NCI-H345 treated with DMSO at 0.1 percent for 48 hours (cell line): ENCODE measurements at regions not wholly inside any gene's neighbourhood (a gene's known extent, or its start where the extent isn't known, plus 50 kb on each side); places are given as distances from the start of the nearest gene placed in this dataset.
"Not testable (repeated sequence)": the region's sequence is repeated elsewhere in the genome, so short reads cannot be mapped to it uniquely, and the experiment has no call there.

ENCODE experiments used
- DNase-seq: peaks from one replicate; lab custom pipeline; 2025; ENCODE audit not compliant: unreplicated experiment; lab: John Stamatoyannopoulos, UW

DNA sequence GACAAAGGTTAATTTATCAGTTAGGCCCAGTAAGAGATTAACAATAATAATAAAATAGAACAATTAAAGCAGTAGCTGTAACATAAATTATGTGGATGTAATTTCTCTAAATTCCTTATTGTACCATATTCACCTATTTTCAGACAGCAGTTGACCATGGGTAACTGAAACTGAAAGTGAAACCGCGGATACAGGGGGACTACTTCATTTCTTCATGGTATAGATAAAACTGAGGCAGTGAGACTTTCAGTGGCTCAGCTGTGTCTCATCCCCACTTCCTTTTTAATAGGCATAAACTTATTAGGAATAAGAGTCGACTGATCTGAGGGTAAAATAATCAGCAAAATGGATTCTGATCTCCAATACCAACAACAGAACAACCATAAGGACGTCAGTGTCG lies 174.0 kb upstream of the WWC1 start:
- no peak for DNase-seq

DNA sequence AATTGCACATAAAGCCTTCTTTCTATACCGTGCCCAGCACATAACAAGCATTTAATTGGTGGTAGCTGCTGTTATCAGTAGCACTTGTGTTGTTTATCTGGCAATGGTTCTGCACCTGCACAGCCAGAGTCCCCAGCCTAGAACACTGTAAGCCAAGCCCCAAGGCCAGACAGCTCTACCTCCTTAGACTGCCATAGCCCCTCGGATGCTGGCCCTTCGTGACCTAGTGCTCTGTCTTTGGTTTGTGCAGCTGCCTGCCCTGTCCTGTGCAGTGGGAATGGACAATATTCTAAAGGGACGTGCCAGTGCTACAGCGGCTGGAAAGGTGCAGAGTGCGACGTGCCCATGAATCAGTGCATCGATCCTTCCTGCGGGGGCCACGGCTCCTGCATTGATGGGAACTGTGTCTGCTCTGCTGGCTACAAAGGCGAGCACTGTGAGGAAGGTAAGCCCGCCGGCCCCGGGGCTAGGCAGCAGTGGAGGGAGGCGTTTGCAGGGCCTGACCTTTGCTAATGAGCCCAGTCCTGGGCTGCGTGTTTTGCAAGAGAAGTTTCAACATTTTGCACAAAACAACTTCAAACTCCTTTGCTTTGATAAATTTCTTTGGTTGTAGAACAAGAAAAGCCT lies 173.3 kb upstream of the WWC1 start:
- DNase-seq: no peak

DNA sequence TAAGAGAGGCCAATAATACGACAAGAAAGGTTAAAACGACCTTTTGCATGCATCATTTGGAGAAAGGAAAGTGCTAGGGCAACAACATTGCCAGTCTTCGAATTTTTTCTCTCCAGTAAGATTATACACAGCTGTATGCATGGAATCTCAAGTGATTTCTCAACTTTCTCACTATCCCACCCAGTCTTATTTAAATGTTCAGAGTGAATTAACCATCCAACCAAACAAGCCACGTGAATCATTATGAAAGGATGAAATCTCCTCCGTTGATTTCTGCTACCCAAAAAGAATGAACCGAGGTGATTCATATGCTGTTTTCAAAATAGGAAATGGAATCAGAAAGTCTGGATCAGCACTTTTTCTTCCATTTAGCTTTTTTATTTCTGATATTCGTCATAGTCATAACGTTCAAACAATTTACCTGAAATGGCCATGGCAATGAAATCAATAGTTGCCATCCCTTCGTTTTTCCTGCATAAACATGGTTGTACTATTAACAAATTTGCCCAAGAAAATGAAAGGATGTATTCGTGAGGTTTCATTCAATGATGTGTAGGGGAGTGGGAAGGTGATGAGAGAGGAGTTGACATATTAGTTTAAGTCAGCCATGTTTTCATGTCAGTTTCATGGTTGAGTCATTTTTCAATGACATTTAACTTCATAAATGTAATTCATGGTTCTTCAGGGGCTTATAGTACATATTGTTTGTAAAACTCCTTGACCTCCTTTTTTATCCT lies 170.9 kb upstream of the WWC1 start:
- DNase-seq: no peak

DNA sequence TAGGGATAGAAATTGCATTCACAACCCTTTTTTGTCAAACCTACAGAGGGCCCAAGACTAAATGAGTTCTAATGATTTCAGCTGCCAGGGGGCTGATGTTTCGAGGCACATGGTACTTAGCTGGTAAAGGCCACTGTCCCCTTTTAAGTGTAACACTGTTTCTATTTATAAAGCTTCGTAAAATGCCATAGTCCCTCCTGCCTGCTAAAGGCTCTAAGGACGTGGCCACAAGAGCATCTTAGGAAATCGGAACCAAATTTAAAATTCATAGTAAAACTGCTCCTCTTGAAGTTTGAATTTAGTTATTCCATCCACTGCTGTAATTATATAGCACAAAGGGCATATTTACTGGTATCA lies 170.3 kb upstream of the WWC1 start:
- DNase-seq: no peak

DNA sequence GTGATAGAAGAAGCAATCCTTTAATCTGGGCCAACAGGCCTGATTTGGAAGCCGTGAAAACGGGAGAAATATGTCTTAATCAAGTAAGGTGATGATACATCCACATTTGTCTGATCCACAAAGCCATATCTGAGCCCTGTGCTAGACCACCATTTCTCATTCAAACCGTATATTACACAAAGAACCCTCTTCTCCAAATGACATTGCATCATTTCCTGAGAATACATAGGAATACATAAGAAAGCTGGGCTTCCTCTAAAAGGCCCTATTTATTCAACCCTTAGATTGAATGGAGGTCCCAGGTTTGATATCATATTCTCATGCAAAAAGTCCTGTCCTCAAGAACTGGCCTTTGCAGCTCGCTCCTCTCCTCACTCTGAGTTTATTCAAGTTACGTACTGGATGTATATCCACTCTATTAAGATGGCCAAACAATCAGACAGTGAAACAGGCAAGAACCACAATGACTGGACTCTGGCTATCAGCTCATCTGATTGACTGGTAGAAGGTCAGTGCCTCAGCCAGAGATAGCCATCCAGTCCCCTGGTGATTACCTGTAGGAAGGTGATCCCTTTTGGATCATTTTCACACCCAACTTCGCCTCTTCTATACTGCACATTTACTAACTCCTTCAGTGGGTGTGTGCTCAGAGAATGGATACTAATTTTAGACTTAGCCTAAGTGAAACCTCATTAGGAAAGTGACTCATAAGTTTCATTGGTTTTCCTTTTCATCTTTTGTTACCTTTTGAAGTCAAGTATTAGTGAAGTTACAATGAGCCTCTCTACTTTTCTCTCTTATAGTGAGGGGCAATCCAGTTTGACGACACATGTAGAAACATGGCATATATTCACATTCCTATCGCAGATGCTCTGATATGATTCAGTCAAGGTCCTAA lies 167.6 kb upstream of the WWC1 start:
- DNase-seq: no peak

DNA sequence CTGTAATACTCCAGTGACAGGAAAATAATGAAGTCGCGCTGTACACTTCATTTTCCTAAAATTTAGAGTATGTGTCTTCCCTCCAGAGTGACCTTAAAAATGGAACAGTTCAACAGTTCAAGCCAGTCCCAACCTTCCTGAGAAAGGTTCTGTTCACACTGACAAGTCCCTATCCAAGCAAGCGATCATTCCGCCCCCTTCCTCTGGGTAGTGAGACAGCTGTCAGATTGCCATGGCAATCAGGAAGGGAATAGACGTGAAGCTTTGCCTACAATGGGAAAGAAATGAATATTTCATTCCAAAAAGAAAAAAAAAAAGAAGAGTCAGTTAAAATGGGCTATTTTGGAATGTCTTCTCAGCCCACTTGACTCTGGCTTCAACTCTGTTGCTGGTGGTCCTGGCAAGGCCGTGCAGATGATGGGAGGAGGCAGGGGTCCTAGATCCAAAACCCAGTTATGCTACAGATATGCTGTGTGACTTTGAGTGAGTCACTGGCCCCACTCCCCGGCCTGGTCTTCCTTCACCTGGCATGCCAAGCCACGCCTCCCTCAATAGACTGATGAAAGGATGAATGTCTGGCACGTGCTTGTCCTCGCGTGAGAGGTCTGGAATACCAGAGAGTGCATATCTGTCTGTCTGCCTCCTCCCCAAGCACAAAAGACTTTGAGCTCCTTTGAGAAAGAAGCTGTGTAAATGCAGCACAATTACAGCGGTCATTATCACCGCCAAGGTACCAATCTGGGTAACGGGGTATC lies 165.8 kb upstream of the WWC1 start:
- no peak for DNase-seq

DNA sequence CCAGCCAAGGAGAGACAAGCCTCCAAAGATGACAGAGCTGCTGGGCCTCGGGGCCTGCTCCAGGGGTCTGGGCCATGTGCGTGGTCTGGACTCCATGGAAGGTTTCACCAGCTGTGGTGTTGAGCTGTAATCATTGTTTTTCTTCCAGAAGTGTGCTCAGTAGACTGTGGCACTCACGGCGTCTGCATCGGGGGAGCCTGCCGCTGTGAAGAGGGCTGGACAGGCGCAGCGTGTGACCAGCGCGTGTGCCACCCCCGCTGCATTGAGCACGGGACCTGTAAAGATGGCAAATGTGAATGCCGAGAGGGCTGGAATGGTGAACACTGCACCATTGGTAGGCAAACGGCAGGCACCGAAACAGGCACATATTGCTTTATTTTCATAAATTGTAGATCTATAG lies 164.8 kb upstream of the WWC1 start:
- DNase-seq: no peak

DNA sequence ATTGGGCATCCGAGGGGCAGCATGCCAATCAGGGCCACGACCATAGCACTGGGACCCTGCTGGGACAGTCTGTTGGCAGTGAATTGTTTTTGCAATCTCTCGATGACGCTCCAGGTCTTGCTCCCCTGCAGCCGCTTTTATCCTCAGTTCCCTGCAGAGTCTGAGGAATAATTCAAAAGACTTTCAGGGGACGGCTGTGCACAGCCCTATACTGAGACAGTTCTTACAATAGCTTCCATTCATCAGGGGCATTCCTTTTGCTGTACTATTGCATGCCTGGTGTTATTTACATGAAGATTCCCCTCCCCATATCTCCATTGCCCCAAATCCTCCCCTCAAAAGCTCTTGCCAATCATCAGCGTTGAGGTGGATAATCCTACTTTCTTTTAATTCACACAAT lies 163.3 kb upstream of the WWC1 start:
- no peak for DNase-seq

DNA sequence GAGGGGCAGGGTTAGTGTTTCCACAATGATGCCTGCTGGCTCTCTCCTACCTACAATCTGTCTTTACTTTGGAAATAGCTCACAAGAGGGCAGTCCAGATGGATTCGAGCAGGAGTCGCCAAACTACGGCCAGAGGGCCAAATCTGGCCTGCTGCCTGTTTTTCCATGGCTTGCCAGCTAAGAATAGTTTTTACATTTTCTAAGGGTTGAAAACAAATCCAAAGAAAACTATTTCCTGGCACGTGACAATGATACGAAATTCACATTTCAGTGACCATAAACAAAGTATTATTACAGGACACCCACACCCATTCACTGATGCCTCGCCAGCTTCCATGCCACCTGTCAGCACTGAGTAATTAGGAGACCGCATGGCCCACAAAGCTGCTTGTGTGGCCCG lies 162.9 kb upstream of the WWC1 start:
- DNase-seq: no peak

DNA sequence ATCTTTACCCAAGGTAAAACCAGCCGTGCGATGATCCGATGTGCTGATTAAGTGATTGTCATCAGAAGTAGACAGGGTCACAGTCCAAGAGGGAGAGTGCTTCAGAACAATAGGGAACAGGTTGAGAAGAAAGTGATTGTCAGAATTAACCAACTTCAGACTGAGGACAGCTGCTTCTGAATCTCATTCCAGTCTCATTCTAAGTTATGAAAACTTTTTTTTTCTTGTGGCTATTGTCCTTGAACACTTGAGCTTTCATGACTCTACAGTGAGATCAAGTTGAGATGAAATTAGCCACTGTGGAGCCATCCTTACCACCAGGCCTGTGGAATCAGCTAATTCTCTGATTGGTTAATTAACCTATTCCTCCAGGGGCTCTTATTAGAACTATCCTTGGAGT lies 159.9 kb upstream of the WWC1 start:
- no peak for DNase-seq

DNA sequence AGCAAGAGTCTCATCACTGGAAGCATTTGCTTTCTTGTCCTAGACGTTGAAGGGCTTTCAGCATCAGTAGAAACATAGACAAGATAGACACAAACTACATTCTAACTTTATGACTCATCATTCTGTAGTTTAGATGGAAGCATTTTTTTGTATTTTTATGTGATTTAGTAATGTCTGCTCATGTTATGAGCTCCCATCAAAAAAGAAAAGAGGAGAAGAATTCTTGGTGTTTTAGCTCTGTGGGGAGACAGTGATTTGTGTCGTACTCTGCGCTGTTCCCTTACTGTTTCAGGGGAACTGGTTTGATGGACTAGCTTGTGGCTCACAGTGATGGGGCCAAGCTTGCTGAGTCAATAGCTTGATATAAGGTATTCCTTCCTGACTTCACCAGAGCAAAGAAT lies 159.2 kb upstream of the WWC1 start:
- DNase-seq: no peak

DNA sequence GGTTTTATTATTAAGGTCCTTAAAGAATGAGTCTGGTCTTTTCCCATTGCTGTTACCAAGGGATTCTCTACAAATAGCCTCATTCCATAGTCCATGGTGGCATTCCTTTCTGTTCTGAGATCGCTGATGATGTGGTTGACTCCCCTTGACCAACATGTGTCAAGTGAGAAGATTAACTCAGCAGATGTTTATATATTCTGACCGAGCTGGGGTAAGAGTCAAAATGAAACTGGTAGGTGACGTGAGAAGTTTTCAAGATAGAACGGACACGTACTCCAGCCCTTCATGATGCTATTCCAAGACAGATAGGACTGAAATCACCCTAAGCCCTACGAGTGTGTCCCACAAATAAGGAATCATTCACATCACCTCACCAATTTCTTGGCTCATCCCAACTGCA lies 155.5 kb upstream of the WWC1 start:
- DNase-seq: no peak

DNA sequence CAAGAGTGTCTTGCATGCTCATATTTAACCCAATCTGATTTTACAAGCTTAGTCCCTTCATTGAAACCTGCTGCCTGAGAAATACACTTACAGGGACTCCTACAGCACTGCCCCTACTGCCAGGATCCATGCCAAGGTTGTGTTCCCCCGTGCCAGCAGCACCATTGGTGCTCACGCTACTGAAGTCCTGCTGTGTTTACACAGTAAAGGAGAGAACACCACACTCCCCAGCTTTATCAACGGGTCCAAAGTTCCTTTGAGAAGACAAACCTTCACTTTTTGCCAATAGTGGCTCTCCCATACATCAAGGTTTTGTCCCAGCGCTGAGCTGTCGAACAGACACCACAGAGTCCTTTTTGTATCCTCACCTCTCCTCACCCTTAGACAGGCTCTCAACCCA lies 155.1 kb upstream of the WWC1 start:
- DNase-seq: no peak

DNA sequence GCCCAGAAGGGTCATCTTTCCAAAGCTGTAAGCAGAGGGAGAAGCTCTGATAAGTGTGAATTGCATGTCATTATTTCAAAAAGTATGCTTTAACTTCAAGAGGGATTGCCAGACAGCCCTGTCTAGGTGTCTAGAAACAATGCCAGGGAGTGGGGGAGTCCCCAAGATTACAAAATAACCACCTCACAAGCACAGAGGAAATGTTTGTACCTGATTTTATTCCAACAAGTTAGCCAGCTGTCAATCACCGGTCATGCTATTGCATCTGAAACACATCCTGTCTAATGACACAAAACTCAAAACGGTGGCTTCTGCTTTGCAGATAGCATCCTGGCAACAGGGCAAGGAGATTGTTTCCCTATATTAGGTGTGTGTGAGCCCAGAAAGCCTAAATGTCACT lies 154.2 kb upstream of the WWC1 start:
- DNase-seq: no peak

DNA sequence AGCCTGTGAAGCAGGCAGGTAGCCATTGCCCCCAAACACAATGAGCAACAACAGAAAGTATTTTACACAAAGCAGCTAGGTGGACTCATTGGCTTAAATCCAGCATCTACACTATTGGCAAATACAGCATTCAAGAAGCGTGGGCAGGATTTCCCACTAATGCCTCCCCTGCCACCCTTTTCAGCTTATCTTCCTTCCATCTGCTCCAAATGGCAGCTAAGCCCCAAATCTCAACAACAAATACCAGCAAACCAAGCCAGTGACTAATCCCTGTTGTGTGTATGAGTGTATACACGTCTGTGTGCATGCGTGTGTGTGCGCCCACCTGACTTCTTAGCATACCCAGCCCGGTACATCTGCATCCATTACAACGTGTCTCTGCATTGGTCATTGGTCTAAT lies 151.2 kb upstream of the WWC1 start:
- no peak for DNase-seq

DNA sequence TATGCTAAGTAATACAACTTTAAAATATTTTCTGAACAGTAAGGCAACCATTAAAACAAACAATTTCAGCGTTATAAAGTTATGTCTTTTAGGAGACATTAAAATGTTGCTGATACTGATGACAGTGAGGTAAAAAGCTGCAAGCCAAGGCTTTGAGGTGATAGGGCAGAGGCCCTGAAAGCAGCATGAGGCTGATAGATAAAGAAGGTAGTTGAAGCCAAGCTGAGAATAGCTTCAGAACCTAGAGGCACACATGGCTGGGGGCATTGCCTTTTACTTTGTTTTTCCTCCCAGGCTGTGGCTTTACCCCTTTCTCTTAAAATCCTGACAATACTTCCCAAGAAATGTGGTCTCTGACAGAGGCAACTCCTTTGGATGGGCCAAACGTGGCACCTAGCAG lies 149.0 kb upstream of the WWC1 start:
- DNase-seq: no peak

DNA sequence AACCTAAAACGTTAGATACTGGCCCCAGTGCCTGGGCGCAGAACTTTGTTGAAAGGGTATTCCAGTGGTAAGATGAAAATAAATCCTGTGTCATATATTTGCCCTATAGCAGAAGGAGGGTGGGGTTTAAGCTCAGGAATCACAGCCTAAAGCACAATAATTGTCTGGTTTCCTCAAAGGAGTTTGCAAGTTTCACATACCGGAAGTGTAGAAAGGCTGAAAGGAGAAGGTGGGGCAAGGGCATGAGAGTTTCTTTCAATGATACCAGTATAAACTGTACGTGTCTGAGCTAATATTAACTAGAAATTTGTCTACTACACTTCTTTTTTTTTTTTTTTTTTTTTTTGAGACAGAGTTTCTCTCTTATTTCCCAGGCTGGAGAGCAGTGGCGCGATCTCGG lies 147.9 kb upstream of the WWC1 start:
- DNase-seq: not testable (repeated sequence)

DNA sequence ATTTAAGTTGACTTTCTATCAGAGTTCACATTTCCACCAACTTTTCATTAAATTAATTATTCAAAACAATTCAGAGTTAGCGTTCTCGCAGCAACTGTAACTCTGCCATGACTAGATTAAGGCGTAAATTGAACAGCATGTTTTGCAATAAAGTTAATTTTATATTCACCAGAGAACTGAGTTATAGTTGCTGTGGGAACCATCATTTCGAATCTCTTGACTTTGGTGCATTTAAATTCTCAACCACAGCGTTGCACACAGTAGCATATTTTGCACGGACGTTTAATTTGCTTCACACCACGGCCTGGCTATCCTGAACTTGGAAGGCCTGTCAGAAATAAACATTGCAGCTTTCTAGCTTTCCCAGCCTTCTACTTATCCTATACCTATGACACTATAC lies 144.3 kb upstream of the WWC1 start:
- no peak for DNase-seq

DNA sequence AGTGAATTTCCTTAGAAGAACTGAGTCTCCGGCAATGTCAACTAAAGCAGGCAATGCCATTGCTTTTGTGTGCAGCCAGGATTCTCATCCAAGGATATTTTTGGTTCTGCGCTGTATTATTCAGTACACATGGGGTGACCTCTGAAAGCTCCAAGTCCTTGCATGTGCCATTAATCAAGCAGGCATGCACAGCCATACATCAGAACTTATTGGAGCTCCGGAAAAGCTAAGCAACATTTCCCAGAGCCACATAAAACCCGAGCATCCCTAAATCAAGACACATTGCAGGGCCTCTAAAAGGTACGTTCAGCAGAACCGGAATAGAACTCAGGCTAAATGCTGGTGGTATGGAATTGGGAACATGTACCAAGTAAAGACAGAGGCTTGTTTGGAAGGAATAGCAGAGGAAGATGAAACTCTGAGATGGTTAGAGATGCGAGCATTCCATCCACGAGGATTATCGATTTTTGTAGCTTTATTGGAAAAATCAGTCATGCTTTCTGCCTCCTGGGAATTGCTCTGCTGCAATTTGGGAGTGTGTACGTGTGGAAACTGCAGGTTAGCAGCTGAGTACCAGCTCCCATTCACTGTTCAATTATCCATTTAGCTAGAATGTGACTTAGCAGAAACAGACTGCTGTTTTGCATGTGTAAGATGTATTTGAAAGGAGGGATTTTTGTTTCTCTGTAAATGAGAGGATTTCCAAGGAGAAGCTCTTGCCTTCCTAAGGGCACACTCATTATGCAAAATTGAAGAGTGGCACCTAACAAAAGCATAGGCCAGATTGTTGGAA lies 143.7 kb upstream of the WWC1 start:
- DNase-seq: no peak

DNA sequence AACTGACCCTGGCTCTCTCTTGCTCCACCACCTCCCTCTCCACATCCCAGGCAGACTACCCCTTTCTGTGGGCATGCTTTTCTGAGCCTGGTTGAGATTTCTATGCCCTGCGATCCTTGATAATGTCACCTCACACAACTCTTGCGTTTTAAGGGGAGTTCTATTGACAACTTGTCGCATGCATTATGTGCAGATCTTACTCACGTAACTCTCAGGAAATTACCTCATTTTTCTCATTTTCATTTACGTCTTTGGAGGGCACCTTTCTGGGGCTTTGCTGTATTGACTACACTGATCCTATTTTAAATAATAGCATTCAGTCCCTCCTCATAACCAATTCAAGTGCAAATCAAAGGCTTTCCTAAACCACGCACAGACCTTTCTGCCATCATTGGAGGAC lies 140.4 kb upstream of the WWC1 start:
- DNase-seq: no peak

DNA sequence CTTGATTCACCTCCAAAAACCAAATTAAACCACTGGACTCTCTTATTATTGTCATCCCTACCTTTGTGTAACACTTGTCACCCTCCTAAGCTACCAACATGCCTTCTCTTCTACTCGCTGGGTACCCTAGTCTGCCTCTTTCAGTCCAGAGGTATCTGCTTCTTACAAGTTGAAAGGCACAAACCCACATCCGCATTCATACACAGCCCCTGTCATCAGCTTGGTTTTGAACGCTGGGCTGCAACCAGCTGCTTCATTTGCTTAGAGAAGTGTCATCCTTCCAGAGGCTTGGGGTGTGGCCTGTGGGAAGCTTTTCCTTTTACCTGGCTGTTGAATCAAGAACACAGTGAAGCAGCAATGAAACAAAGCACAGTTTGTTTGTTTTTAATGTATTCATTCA lies 138.8 kb upstream of the WWC1 start:
- DNase-seq: no peak
